ENCODE measurements at regions not wholly inside any gene's neighbourhood (a gene's known extent, or its start where the extent isn't known, plus 50 kb on each side); places are given as distances from the start of the nearest gene placed in this dataset.

DNA sequence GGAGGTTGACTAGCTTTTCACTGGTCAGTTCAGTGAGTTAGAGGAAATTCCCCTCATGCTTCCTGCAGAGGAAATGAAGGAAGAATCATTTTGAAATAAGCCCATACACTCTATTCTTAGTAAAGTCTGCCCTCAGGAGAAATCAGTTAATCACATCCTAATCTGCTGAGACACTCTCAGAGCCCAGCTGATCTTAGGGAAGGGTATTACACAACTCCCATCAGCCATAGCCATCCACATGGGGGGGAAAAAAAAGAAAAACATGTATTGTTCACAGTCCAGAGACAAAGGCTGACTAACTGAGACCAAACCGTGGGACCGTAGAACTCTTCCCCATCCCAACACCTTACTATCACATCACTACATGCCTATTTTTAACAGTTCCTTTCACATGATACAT is 722.3 kb downstream of the CDH8 start:
- no peak for DNase-seq

DNA sequence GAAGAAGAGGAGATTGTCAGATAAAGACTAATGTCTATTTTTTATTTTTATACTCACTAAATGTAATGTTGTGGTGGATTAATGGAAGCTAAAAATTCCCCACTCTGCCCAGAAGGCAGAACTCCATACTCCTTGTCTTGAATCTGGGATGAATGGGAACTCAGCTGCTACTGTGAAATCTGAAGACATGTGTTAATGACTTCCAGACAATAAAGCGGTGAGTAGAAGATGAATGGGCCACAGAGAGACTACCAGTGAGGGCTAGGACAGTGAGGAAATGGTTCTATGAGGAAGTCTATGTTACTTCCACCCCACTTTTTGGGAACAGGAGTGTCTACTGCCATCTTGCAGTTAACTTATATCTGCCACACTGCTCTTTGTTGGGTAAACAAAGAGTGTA is 726.9 kb downstream of the CDH8 start:
- no peak for DNase-seq

DNA sequence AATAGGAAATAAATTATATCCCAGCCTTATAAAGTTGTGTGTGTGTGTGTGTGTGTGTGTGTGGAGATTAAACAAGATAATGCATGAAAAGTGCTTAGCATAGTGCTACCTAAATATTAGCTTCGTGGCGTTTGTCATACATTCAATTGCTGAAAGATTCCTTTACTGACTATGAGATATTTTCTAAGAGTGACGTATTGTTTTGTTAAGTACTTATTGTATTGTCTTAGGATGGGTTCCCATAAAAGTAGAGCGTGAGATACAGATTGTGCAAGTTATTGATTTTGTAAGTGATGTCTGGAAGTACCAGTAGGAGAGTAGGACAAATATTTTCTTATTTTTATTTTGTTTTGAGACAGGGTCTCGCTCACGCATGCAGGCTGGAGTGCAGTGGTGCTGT is 730.0 kb downstream of the CDH8 start:
- DNase-seq = no peak

DNA sequence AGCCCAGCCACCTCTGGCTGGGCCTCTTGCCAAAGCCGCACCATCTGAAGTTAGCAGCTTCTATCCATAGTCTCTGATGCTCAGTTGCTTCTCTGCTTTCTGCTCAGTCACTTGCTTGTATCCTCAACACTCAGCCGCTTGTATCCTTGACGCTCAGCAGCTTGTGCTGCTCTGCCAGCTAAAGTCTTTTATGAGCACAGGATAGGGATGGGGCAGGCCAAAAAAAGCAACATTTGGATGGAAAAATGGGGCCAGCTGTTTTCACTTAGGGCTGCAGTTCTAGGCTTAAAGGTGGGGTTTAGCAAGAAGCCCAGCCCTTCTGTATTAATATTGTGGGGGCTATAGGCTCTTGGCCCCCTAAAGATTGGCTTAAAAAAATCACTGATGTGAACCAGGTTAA is 739.4 kb downstream of the CDH8 start:
- DNase-seq = no peak

DNA sequence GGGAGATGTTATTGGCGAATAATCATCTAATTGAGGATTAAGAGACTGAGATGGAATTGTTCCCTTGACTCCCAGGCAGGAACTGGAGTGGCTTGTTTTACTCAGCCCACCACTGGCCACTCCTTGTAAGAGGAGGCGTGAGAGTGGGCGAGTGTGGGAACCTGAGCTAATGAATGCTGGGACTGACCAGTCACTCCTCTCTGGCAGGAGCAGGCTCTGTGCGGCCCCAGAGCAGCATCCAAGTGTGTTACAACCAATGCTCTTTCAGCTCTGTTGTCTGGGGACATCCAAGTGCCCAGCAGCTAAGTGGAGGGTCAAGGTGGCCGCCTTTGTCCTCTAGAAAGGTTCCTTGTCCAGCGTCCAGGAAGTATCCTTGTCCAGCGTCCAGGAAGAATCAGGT is 739.9 kb downstream of the CDH8 start:
- no peak for DNase-seq

DNA sequence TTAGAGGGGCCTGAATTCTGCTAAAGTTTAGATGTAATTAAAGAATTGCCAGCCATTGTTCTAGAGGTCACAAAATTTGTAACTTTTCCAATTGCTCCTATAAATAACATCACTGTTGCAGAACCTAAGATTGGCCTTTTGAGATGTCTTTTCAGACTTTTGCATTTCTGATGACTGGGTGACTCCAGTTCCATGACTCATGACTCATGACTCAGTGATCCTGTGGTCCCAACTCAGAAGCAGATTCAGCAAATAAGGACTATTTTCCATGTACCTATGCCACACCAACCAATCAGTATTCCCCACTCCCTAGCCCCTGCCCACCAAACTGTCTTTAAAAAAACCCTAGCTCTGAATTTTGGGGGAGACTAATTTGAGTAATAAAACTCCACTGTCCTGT is 740.9 kb downstream of the CDH8 start:
- DNase-seq = no peak

DNA sequence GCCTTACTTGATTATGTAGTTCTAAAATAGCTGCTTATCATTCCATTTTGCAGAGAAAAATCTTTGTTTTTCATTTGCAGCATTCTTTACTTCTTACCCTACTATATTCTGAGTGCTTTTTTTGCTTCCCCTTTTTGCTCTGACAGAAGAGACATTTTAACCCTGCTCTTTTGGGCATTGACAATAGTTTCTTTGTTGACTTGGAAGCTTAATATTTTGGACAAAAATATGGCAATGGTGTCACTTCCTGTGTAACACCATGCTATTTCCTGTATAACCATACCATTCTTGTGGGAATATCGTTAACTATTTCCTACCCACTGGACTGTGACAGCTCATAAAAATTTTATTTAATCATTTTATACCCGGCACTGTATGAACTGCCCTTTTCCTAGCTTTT is 747.1 kb downstream of the CDH8 start:
- DNase-seq = no peak

DNA sequence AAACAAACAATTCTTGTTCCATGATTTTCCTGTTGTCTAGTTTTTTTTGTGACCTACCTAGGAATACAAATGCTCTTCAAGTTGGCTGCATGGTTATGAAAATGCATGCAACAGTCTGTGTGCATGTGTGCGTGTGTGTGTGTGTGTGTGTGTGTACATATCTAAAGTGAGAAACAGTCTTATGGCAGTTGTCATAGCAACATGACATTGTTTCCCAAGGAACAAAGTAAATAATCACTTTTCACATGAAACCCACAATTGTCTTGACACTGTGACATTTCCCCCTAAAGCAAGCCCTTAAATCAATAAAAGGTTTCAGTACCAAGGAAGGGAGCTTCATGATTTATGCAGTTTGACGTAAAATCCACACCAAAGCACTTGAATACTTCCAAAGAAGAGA is 758.4 kb downstream of the CDH8 start:
- DNase-seq = no peak

DNA sequence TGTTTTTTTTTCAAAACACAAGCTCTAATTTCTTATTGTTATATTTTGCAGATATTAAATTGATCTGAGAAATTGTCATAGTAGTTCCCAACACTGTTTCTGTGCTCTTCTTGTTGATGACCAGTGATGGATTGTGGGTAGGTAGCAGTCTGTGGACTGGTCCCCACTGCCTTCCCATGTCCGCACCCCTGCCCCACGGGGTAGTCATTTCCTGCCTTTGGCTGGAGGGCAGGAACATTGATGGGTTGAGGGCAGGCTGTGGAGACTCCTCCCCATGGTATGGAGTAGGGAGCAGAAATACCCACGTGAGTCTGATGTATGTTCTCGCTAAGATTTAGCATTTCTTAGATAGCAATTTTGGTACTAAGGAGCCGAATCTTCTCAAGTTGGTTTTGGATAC is 762.0 kb downstream of the CDH8 start:
- no peak for DNase-seq

DNA sequence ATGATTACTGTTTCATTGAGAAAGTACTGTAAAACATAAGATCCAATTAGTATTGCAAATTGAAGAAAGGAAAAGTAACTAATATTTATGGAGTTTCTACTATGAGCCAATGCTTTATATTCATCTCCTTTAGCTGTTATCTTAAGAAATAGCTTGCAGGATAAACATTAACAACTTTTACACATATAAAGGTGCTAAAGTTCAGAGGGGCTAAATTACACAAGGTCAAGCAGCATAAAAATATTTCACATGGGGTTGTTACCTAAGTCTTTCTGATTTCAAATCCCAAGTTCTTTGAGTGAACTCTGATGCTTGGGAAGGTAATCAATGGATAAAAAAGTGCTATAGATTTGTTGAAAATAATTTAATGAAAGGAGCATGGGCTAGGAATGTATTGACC is 765.5 kb downstream of the CDH8 start:
- no peak for DNase-seq

DNA sequence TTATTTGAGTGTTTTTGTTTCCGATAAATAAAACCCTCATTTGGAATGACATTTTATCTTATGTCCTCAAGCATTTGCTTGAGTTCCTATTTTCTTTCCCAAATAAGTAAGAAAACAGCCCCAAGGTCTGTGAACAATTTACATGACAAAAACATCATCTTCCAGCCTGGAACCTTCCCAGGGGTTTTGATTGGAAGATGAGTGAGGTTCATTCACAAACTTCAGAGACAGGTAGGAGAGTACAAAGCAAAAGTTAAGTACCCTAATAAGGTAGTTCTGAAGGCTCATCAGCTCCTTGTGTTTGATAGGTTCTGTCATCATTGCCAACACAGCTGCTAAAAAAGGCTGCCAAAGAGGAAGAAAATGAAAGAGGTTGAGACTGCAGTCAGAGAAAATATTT is 772.8 kb downstream of the CDH8 start:
- DNase-seq = no peak

DNA sequence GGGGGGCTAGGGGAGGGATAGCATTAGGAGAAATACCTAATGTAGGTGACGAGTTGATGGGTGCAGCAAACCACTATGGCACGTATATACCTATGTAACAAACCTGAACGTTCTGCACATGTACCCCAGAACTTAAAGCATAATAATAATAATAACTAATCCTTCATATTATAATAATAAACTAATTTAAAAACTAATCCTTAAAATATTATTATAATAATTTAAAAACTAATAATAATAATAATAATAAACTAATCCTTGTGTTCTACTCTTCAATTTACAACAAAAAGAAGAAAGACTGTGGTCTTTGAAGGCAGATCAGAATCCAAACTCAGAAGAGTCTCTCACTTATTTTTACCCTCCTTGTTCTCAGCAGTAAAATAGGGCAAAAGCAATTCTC is 774.9 kb downstream of the CDH8 start:
- no peak for DNase-seq

DNA sequence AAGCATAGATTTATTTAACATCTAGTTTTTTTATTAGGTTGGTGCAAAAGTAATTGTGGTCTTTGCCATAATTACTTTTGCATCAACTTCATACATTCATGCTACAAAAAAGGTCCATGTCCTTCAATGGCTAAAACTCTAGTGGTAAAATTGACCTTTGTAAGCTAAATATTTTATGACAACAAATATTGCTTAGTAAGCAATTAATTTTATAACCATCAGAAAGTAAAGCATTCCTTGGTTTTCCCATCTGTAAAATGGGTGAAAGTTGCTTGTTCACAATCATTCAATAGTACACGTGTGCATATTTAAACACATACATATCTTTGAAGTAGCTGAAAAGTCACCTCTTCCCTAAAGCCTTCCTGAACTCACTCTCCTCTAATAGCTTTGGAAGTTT is 789.6 kb downstream of the CDH8 start:
- DNase-seq = no peak

DNA sequence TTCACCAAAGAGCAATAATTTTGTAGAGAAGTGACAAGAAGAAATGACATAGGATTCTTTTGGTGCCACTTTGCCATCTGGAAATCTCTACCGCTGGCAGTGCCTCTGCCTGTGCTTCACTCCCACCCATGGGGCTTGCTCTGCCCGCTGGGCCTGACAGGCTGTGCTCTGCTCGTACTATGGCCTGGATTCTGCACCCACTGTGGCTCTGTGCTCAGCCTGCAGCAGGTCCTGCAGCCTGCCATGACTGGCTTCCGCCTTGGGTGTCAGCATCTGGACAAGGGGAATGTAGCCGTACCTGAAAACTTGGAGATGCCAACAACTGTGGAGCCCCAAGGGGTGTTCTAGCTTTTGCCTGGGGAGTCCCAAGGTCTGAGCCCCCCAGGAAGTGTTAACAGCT is 792.3 kb downstream of the CDH8 start:
- DNase-seq = no peak

DNA sequence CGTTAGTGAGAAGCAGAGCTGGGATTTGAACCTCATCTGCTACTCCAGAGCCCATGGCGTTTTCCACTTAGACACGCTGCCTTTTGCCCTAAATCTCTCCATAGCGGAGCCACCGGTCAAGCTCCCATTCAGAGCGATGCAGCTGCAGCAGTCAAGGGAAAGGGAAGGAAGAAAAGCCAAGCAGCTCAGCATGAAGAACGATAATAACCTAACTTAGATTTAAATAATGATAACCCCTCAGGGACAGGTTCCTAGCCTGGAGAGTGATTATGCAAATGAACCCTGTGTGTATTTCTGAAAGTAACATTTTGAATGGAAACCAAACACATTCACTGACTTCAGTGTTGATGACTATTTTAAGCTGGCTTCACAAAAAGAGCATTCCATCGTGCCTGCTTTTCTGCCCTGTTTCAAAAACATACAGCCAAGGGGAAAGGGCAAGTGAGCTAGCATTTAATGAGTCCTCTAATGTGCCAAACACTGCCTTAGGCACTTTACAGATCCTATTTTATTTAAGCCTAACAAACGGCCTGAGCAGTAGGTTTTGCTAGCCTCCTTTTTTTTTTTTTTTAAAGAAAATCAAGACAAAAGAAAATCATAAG is 798.3 kb downstream of the CDH8 start:
- no peak for DNase-seq

DNA sequence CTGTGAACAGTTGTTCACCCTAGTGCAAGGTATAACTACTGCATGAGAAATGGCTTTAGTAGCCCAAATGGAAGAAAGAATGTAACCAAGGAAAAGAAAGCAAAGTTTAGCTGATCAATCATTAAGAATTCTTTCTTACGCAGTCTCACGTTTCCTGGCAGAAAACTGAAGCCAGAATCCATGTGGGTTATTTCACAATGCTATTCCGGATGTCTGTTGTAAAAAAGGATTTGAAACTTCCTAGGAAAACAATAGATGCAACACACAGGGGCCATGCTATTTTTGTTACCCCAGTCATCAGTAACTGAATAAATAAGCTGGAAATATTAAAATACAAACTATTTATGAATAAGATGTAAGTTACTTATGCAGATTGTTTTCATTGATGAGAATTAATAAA is 802.5 kb downstream of the CDH8 start:
- DNase-seq = no peak

DNA sequence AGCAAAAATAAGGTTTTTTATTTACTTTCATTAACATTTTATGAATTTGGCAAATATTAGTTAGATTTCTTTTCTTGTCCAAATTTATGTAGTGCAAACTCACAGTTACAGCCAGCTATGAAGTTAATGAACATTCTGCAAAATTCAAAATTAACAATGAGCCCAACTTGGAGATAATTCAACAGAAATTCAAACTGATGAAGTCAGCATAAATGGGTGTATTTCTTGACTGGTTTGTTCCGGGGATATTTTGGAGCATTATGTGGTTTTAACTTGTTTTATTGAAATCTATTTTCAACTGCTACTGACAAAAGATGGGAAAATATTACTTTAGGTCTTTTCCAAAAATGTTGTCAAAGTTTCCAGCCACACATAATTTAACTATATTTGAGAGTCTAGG is 807.9 kb downstream of the CDH8 start:
- no peak for DNase-seq

DNA sequence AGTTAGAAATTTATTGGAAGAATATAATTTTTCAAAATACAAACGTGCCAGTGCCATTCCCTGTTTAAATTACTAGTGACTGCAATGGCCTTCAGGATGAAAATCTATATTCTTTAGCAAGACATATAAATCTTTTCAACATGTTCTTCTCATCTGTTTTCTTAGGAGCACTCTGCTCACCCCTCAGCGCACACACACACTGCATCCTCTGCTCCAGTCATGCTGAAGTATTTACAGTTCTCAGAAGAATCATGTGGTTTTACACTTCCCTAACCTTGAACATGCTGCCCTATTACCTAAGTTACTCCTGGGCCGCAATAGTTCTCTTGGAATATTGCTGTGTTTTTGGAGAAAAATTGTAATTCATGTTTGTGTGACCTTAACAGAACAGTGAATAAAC is 820.6 kb downstream of the CDH8 start:
- DNase-seq = no peak

DNA sequence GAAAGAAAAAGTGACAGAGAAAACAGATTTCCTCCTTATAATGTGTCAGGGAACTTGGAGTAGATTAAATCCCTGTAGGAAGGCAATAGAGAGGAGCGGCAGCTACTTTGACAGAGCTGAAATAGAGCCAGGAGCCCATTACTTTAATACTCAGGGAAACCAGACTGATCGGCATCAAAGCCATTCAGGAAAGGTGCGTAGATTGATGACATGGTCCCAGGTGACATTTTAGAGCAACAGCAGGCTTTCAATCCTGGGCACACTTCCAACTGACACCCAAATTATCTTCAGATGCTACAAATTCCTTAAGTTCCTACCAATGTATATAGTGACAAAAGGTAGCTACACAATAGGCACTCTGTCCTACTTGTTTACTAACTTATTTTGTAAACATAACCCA is 821.5 kb downstream of the CDH8 start:
- DNase-seq = no peak

DNA sequence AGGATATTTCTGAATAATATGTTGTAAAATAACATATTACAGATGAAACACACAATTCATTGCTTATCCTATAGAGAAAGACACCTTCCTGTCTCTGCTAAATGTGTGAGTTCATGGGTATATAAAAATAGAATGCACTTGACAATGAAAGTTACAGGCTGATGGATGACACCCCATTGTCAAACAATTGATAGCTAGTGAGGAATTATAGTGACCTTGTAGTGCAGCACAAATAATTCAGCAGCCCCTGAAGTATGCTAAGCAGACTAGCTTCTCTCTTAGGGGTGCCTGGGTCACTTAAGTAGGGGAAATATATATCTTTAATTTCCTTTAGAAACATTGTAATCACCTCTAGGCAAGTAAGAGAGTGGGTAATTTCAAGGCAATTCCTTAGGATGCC is 826.2 kb downstream of the CDH8 start:
- no peak for DNase-seq

DNA sequence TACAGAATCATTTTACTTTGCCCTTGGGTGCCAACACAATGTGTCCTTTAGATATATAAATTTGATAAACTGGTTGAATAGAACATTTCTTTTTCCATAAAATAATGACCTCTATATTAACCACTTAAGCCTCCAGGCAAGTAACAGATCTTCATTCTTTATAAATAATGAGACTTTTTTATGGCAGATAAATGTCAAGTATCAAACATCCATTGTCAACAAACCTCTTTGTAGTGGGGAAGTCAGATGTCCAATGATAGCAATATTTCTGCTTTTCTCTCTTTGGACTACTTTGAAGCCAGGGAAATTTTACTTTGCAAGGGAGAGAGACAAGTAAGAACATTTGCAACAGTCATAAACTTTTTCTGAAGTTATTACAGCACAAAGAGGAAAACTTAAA is 841.2 kb downstream of the CDH8 start:
- DNase-seq = no peak

DNA sequence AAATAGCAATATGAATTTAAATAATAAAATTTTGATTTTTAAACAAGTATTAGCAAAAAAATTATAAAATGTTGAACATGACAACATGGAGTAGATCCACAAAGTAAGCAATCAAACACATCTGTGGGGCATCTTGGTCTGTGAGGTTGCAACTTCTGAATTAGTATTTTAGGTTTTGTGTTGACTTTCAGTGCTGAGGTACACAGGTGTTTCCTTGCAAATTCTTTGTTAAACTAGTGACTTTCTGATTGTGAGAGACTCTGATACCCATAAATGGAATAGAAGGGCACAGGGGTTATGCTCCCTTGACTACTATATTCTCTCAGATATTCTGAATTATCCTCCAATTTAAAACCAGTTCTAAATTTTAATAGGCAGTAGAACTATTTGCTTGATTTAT is 841.7 kb downstream of the CDH8 start:
- no peak for DNase-seq

DNA sequence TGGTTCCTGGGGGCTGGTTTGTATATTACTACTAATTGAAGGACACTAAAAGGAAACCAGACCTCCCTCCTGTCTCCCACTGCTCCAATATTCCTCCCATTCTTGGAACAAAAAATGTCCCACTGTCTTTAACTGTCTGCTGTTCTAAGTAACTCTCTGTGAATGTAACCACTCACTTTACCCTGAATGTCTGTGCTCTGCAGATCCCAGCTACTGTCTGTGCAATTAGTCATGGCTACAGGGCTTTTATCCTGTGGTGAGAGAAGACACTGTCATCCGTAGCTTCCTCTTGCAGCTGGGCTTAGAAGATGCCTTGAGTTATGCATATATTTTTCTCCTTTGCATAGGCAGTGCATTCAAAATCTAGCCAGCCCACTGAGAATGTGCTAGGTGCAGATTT is 853.8 kb downstream of the CDH8 start:
- DNase-seq = no peak

DNA sequence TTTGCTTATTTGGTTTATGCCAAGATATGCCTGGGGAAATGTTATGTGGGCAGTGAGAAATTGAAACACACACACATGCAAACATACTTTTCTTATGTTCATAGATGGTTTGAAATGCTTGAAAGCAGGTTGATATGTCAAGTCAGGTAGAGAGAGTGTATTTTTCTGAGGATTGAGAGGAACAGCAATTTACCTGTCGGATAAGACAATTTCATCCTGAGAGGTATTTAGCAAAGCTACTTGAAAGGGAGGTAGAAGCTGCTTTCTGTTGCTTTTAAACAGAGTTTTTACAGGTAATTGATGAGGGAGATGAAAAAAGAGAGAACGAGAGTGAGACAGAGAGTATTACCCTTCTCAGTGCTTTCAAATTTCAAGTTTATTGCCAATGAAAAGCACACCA is 854.3 kb downstream of the CDH8 start:
- DNase-seq = no peak

DNA sequence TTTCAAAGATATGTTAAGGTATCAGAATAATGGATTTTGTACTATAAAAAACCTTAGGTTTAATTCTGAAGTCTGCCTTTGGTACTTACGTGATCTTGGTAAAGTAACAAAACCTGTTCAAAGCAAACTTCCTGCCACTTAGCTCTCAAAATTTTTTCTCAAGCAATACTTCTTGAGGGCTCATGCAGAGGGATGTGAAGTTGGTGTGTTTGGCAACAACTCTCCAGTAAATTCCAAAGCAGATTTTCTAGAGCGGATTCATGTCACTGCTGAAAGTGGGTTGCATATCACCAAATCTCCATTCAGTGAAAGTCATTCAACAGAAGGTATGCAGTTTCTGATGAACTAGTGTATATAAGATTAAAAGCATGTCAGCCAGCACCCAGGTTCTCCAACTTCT is 856.7 kb downstream of the CDH8 start:
- DNase-seq = no peak

DNA sequence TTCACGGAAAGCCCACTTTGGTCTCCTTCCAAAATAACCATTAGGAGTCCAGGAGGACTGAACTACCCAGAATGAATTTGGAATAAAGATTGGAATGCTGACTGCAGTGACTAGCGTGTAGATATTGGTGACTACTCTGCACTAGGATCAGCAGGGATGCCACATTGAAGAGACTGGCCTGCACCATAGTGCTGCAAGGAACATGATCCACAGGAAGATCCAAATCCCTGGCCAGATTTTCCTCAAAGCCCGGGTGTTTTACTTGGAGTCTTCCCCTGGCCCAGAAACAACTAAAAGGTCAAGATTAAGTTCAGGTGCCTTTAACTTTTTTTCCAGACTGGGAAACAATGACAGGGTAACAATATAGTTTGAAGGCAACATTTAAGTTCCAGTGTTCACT is 870.4 kb downstream of the CDH8 start:
- DNase-seq = no peak

Measured in SIG-M5 (cell line).